ENCODE measurements at regions not wholly inside any gene's neighbourhood (a gene's known extent, or its start where the extent isn't known, plus 50 kb on each side); places are given as distances from the start of the nearest gene placed in this dataset.
"Not testable (repeated sequence)": the region's sequence is repeated elsewhere in the genome, so short reads cannot be mapped to it uniquely, and the experiment has no call there.

- intact Hi-C loops (cut with DNase I; ENCODE audit: low total_unique reads), result no loop called here
- H3K4me3 ChIP-seq, result no peak overlapping the region
- no peak for TF ChIP-seq POLR2A (IDR thresholded peaks at IDR 0.05)
- TF ChIP-seq CTCF (IDR thresholded peaks at IDR 0.05), result no peak
- TF ChIP-seq POLR2AphosphoS5 (IDR thresholded peaks at IDR 0.05), result no peak
- no peaks in the 10 kb centered on the region for H3K36me3 ChIP-seq
- no peak for DNase-seq (ENCODE audit: low spot score in 2 of 2)
- H3K27me3 ChIP-seq, result peaks cover 0 to 12% of the 10 kb centered on the region in 2 donors
- no peak overlapping the region for H3K27ac ChIP-seq
- H3K4me1 ChIP-seq, result no peaks in the 10 kb centered on the region
- no peaks in the 10 kb centered on the region for H3K9me3 ChIP-seq
Measured at GRCh38 chr10:130974166-130974565, 337.4 kb downstream of the TCERG1L start.

GRCh38 chr10:130975351-130975750, 336.2 kb downstream of the TCERG1L start:
- H3K4me3 ChIP-seq; H3K27ac ChIP-seq; H3K9me3 ChIP-seq; H3K4me1 ChIP-seq; H3K36me3 ChIP-seq; intact Hi-C loops (cut with DNase I; ENCODE audit: low total_unique reads); H3K27me3 ChIP-seq; DNase-seq (ENCODE audit: low spot score in 2 of 2): not testable (repeated sequence)

- H3K36me3 ChIP-seq, result no peaks in the 10 kb centered on the region
- H3K9me3 ChIP-seq, result peaks cover 0 to 6% of the 10 kb centered on the region in 2 donors
- H3K27me3 ChIP-seq, result peaks cover 0 to 7% of the 10 kb centered on the region in 2 donors
- intact Hi-C loops (cut with DNase I; ENCODE audit: low total_unique reads), result no loop called here
- no peak for DNase-seq (ENCODE audit: low spot score in 2 of 2)
- no peaks in the 10 kb centered on the region for H3K4me1 ChIP-seq
- no peak overlapping the region for H3K27ac ChIP-seq
- TF ChIP-seq POLR2AphosphoS5 (IDR thresholded peaks at IDR 0.05) (no peak), POLR2A (IDR thresholded peaks at IDR 0.05) (no peak), CTCF (IDR thresholded peaks at IDR 0.05) (no peak)
- H3K4me3 ChIP-seq, result no peak overlapping the region
Measured at GRCh38 chr10:130982802-130983201, 328.7 kb downstream of the TCERG1L start.

GRCh38 chr10:130983749-130984148, 327.8 kb downstream of the TCERG1L start:
- Histone ChIP-seq H3K9me3 (peaks cover 0 to 6% of the 10 kb centered on the region in 2 donors), H3K36me3 (no peaks in the 10 kb centered on the region), H3K27me3 (peaks cover 0 to 9% of the 10 kb centered on the region in 2 donors), H3K4me1 (no peaks in the 10 kb centered on the region), H3K27ac (no peak overlapping the region), H3K4me3 (no peak overlapping the region)
- intact Hi-C loops (cut with DNase I; ENCODE audit: low total_unique reads), result no loop called here
- no peak for DNase-seq (ENCODE audit: low spot score in 2 of 2)
- TF ChIP-seq POLR2AphosphoS5 (IDR thresholded peaks at IDR 0.05) (no peak), POLR2A (IDR thresholded peaks at IDR 0.05) (no peak), CTCF (IDR thresholded peaks at IDR 0.05) (no peak)

- TF ChIP-seq POLR2AphosphoS5 (IDR thresholded peaks at IDR 0.05), result no peak
- no peak for TF ChIP-seq CTCF (IDR thresholded peaks at IDR 0.05)
- no peak for TF ChIP-seq POLR2A (IDR thresholded peaks at IDR 0.05)
- Histone ChIP-seq H3K27me3 (peaks cover 0 to 15% of the 10 kb centered on the region in 2 donors), H3K9me3 (peaks cover 0 to 6% of the 10 kb centered on the region in 2 donors), H3K4me3 (no peak overlapping the region), H3K27ac (no peak overlapping the region), H3K36me3 (no peaks in the 10 kb centered on the region), H3K4me1 (no peaks in the 10 kb centered on the region)
- intact Hi-C loops (cut with DNase I; ENCODE audit: low total_unique reads), result no loop called here
- DNase-seq (ENCODE audit: low spot score in 2 of 2), result no peak
Measured at GRCh38 chr10:130984686-130985085, 326.8 kb downstream of the TCERG1L start.

GRCh38 chr10:130985158-130985753, 326.3 kb downstream of the TCERG1L start:
- no peak for DNase-seq (ENCODE audit: low spot score in 2 of 2)
- H3K4me1 ChIP-seq, result no peaks in the 10 kb centered on the region
- intact Hi-C loops (cut with DNase I; ENCODE audit: low total_unique reads), result no loop called here
- no peak overlapping the region for H3K4me3 ChIP-seq
- no peaks in the 10 kb centered on the region for H3K36me3 ChIP-seq
- TF ChIP-seq CTCF (IDR thresholded peaks at IDR 0.05), result no peak
- TF ChIP-seq POLR2A (IDR thresholded peaks at IDR 0.05), result no peak
- no peak for TF ChIP-seq POLR2AphosphoS5 (IDR thresholded peaks at IDR 0.05)
- H3K9me3 ChIP-seq, result peaks cover 0 to 6% of the 10 kb centered on the region in 2 donors
- no peak overlapping the region for H3K27ac ChIP-seq
- peaks cover 0 to 15% of the 10 kb centered on the region in 2 donors for H3K27me3 ChIP-seq
